HG02885 (cell line): ENCODE measurements at regions not wholly inside any gene's neighbourhood (a gene's known extent, or its start where the extent isn't known, plus 50 kb on each side); places are given as distances from the start of the nearest gene placed in this dataset.

Source experiments
- ATAC-seq: cut with Tn5 transposase; IDR thresholded peaks from one replicate; pipeline ENCODE4 v1.9.1; 2021; ENCODE audit warnings: mild to moderate bottlenecking; ENCODE audit not compliant: unreplicated experiment, poor library complexity

- no peak for ATAC-seq
These were observed 1222.4 kb upstream of the AGA start for GRCh38 chr4:178664621-178665020.

GRCh38 chr4:178665916-178666315 lies 1223.7 kb upstream of the AGA start:
- ATAC-seq, result no peak

GRCh38 chr4:178671766-178672165 lies 1229.5 kb upstream of the AGA start:
- ATAC-seq, result no peak

DNA sequence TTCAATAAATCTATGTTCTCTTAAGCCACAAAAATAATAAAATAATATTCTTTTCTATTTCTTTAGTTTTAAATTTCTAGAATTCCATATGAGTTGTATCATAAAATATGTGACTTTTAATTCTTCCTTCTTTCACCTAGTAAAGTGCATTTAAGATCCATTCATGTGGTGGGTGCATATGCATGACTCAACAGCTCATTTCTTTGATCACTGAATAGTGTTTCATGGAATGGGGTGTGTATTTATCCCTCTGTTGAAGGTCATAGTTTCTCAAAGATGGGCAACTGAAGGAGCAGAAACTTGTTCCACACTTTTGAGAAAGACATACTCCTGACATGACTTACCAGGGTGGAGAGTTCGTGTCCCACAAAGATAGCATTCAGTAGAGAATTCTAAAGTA lies 1230.3 kb upstream of the AGA start:
- ATAC-seq, result no peak

DNA sequence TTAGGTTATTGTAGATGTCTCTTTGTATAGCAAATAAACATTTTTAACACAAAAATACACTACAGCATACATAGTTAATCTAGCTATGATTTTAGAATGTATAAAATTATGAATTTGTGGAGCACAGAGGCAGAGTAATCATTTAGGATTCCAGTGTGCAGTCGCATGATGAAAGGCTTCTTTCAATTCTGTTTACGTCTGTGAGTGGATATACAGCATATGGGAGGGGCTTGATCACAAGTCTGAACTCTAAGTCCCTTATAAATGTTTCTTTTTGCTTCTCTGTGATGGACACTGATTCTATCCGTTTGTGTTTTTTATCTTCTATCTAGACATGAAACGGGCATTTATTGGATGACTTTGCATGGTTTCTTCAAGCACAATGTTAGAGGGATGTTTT lies 1239.6 kb upstream of the AGA start:
- no peak for ATAC-seq

- no peak for ATAC-seq
These were observed 1247.7 kb upstream of the AGA start for GRCh38 chr4:178689926-178690325.

DNA sequence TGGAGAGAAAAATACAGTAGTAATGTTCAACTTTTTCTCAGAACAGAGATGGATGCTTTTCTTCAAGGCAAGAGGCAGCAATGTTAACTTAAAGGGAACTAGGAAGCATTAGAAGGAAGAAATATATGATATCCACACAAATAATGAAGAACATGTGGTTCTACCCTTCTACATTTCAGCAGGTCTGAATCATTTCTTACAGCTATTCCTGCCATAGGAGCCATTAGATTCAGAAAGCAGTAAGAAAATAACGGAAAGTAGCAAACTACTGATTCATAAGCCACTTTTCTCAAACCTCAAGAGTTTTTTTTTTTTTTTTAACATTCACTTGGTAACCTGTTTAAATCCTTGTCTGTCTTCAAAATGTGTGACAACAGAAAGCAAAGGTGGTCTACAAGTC lies 1251.6 kb upstream of the AGA start:
- no peak for ATAC-seq

DNA sequence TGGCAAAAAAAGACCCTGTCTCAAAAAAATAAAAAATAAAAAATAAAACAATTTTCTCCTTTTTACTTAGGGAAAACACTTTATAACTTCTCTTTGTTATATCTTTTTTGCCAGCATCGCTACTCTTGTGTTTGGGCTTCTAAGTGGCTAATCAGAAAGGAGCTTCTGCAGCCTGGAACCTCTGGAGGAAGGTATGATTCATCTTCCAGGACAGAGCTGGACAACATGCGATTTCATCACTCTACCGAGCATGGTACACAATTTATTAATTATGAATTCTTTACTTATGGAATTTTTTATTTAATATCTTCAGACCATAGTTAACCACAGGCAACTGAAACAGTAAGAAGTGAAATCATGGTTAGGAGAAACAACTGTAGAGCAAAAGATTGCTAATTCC lies 1254.3 kb upstream of the AGA start:
- ATAC-seq, result no peak

GRCh38 chr4:178712486-178712885 lies 1270.2 kb upstream of the AGA start:
- ATAC-seq, result no peak

DNA sequence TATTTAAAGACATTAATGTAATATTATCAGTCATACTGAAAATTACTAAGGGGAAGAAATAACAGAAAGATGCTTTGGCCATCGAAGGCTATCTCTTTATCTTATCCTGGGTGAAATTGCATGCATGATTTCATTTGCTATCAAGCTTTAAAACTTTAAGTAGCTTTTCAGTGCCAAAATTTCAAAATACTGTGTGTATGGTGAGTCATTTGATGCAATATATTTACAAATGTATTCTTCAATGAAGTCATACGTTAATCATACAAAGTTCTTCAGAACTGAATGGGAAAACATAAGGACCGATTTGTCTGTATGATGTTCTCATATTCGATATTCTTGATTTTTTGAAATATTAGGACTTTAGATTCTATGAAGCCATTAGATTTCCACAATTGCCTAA lies 1295.8 kb upstream of the AGA start:
- ATAC-seq, result no peak

GRCh38 chr4:178745203-178745602 lies 1303.0 kb upstream of the AGA start:
- no peak for ATAC-seq

- no peak for ATAC-seq
These were observed 1310.8 kb upstream of the AGA start for GRCh38 chr4:178752954-178753525.

DNA sequence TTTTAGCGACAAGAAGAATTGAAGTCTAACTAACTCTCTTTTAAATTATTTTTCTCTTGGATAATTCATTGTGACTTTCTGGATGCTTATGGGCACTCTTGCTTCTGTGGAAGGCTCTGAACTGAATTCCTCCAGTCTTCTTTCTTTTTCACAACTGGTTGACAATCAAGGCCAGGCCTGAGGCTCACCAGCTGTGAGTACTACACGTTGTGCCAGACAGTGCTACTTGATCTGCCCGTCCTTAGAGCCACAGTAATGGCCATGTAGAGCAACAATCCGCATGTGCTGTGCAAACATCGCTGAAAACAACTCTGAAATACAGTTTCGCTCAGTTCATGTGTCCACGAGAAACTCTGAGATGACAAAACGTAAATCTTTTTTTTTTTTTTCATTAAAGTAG lies 1336.3 kb upstream of the AGA start:
- ATAC-seq, result no peak

GRCh38 chr4:178781779-178782178 lies 1339.5 kb upstream of the AGA start:
- ATAC-seq, result no peak

DNA sequence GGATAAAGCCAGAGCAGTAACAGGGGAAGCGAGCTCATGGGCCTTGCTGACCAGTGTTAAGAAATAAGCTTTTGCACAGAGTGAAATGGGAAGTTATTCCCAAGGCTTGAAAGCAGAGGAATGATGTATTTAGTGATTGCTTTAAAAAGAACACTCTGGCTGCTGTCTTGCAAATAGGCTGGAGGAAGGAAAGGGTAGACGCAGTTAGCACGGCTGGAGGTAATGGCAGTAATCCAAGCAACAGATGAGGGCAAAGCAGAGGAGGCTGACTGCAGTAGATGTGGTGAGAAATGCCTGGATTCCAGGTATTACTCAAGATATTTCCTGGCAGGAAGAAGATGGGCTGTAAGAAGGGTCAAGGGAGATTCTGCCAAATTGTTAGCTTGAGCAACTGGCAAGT lies 1342.3 kb upstream of the AGA start:
- no peak for ATAC-seq

- no peak for ATAC-seq
These were observed 1347.0 kb upstream of the AGA start for GRCh38 chr4:178789279-178789678.

DNA sequence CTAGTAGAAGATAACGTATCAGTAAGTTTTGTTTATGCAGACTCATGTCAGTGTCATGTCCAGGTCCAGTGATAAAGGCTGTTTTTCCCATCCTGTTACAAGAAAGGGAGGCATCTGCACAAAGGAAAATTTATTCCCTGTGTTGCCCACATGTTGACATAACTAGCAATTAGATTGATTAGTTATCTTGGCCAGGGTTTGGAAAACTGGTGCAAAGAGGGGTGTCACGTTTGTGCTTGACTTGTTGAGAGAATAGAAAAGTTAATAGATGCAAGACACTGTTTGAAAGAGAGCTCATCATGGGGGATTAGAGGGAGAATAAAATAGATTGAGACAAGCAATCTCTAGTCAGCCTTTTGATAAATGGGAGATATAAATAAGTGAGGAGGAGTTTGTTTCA lies 1357.0 kb upstream of the AGA start:
- no peak for ATAC-seq

DNA sequence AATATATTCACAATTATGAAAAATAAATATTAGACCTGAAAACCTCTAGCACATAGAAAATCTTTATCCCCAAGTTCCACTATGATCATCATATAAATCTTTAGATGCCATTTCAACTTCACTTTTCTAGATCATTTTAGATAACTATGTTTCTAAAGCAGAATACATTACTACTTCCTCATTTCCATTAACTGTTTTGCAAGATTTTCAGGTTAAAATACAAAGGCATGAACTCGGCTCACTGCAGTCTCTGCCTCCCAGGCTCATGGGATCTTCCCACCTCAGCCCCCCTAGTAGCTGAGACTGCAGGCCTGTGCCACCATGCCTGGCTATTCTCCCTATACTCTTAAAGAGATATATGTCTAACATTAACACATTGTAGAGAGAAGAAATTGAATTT lies 1365.9 kb upstream of the AGA start:
- no peak for ATAC-seq

DNA sequence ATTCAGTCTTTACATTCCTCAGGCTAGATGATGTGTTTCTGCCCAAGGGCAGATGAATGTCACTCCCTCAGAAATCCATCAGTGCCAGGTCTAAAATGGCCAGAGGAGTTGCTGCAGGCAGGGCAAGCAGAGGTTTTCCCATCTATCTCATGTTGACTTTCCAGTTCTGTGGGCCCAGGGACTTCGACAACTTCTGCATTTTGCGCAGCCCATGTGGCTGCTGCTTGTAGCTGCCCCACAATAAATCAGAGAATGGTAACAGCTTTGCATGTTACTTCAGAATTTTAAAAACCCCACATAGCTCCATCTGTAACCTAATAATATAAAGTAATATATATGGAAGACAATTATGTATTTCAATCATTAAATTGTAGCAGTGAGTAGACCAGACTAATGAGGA lies 1367.7 kb upstream of the AGA start:
- ATAC-seq, result no peak

GRCh38 chr4:178811356-178811755 lies 1369.1 kb upstream of the AGA start:
- ATAC-seq, result no peak

DNA sequence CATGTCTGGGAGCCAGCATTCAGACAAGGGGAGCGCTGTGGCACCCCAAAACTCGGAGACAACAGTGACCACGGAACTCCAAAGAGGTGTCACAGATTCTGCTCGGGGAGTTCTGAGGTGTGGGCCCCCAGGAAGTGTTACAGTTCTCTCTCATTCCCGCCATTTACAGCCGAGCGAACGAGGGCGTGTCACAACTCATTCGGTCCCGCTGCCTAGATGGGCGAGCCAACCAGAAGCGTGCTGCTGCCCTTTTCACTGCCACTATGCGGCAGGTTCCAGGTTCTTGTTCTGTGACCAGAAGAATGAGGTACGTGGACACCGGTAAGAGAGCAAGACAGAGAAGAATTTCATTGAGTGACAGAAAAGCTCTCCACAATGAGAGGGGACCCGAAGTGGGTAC lies 1370.6 kb upstream of the AGA start:
- no peak for ATAC-seq

DNA sequence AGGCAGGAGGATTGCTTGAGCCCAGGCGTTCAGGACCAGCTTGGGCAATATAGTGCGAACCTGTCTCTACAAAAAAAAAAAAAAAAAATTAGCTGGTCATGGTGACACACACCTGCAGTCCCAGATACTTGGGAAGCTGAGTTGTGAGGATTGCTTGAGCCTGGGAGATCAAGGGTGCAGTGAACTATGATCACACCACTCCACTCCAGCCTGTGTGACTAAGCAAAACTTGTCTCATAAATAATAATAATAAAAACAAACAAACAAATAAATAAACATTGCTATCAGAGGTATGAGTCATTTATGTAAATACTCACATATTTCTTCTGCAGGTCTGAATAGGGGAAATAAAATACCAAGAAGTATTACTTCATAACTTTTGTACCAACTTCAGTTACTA lies 1372.7 kb upstream of the AGA start:
- no peak for ATAC-seq

- no peak for ATAC-seq
These were observed 1381.5 kb upstream of the AGA start for GRCh38 chr4:178823673-178824295.
